BJ (cell line): ENCODE measurements at regions not wholly inside any gene's neighbourhood (a gene's known extent, or its start where the extent isn't known, plus 50 kb on each side); places are given as distances from the start of the nearest gene placed in this dataset.
"Not testable (repeated sequence)": the region's sequence is repeated elsewhere in the genome, so short reads cannot be mapped to it uniquely, and the experiment has no call there.

Experiments
- CTCF ChIA-PET: fragments of 350-600 bp; formaldehyde crosslinking; extraction: SDS; loops from one replicate; lab custom pipeline; 2021; ENCODE audit warnings: antibody characterized with exemption, inconsistent platforms; lab: Yijun Ruan, JAX
- POLR2A ChIA-PET: fragments of 300-600 bp; sonication (Branson Sonifier 250); formaldehyde crosslinking; extraction: SDS; loops from one replicate; lab custom pipeline; 2021; ENCODE audit warnings: antibody characterized with exemption; lab: Charles Lee
- DNase-seq: peaks from one replicate; pipeline ENCODE4 v3.0.0-alpha.2; 2011; ENCODE audit warnings: low read depth
- H3K27me3 ChIP-seq: 2 replicates; pipeline ENCODE4 v1.6.0; 2011; ENCODE audit warnings: low read length; ENCODE audit not compliant: control insufficient read depth, insufficient read depth
- H3K36me3 ChIP-seq: 2 replicates; pipeline ENCODE4 v1.5.1; 2011; ENCODE audit warnings: low read length; ENCODE audit not compliant: control insufficient read depth, insufficient read depth
- H3K4me3 ChIP-seq: 2 replicates; pipeline ENCODE4 v1.5.1; 2011; ENCODE audit warnings: low read depth, mild to moderate bottlenecking, control low read depth, low read length
- CTCF ChIP-seq: IDR thresholded peaks from 2 replicates; pipeline ENCODE4 v1.5.1; 2011; ENCODE audit warnings: low read depth, mild to moderate bottlenecking, control low read depth, inconsistent platforms, low read length, moderate library complexity; ENCODE audit not compliant: insufficient read depth

GRCh38 chr10:9052767-9053166 is 998.3 kb downstream of the GATA3 start:
- H3K36me3 ChIP-seq: no peaks in the 10 kb centered on the region
- no peak for TF ChIP-seq CTCF
- ChIA-PET POLR2A (no interaction called here), CTCF (no interaction called here)
- no peak for DNase-seq
- no peaks in the 10 kb centered on the region for H3K27me3 ChIP-seq
- H3K4me3 ChIP-seq: no peak overlapping the region

GRCh38 chr10:9056521-9056920 is 1002.0 kb downstream of the GATA3 start:
- CTCF ChIA-PET: no interaction called here
- DNase-seq: no peak
- H3K4me3 ChIP-seq: no peak overlapping the region
- POLR2A ChIA-PET: no interaction called here
- no peaks in the 10 kb centered on the region for H3K27me3 ChIP-seq
- H3K36me3 ChIP-seq: no peaks in the 10 kb centered on the region
- TF ChIP-seq CTCF: no peak

- DNase-seq, POLR2A ChIA-PET, CTCF ChIA-PET: not testable (repeated sequence)
Observed at GRCh38 chr10:9057293-9057692, 1002.8 kb downstream of the GATA3 start.

GRCh38 chr10:9060314-9060713 is 1005.8 kb downstream of the GATA3 start:
- POLR2A ChIA-PET: no interaction called here
- DNase-seq: no peak
- CTCF ChIA-PET: no interaction called here
- Histone ChIP-seq H3K27me3 (no peaks in the 10 kb centered on the region), H3K36me3 (no peaks in the 10 kb centered on the region), H3K4me3 (no peak overlapping the region)
- no peak for TF ChIP-seq CTCF

More at GRCh38 chr10:9057293-9057692, 1002.8 kb downstream of the GATA3 start:
- not testable (repeated sequence) for H3K36me3 ChIP-seq, H3K4me3 ChIP-seq, H3K27me3 ChIP-seq

- Histone ChIP-seq H3K4me3 (no peak overlapping the region), H3K27me3 (no peaks in the 10 kb centered on the region), H3K36me3 (no peaks in the 10 kb centered on the region)
- TF ChIP-seq CTCF: no peak
- ChIA-PET CTCF (no interaction called here), POLR2A (no interaction called here)
- no peak for DNase-seq
Observed at GRCh38 chr10:9061871-9062270, 1007.4 kb downstream of the GATA3 start.

GRCh38 chr10:9066152-9066551 is 1011.7 kb downstream of the GATA3 start:
- H3K4me3 ChIP-seq: no peak overlapping the region
- no peaks in the 10 kb centered on the region for H3K36me3 ChIP-seq
- ChIA-PET CTCF (no interaction called here), POLR2A (no interaction called here)
- no peak for DNase-seq
- no peaks in the 10 kb centered on the region for H3K27me3 ChIP-seq
- TF ChIP-seq CTCF: no peak
